ENCODE measurements at regions not wholly inside any gene's neighbourhood (a gene's known extent, or its start where the extent isn't known, plus 50 kb on each side); places are given as distances from the start of the nearest gene placed in this dataset.

DNA sequence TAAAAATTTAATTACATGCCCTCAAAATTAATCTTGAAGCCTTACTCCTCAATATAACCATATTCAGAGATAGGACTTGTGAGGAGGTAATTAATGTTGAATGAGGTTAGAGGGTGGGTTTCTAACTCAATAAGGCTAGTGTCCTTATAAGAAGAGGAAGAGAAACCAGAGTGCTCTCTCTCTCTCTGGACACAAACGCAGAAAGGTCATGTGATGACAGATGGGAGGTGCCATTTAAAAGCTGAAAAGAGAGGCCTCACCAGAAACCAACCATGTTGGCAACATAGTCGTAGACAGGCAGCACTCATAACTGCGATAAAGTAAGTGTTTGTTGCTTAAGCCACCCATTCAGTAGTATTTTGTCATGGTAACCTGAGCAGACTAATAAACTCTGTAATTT, 378.5 kb upstream of the LMO3 start:
- BruUV-seq (replicated peaks): no TSS peak
- CTCF ChIA-PET: no interaction called here
- intact Hi-C loops (cut with micrococcal nuclease; ENCODE audit: unreplicated experiment): no loop called here

DNA sequence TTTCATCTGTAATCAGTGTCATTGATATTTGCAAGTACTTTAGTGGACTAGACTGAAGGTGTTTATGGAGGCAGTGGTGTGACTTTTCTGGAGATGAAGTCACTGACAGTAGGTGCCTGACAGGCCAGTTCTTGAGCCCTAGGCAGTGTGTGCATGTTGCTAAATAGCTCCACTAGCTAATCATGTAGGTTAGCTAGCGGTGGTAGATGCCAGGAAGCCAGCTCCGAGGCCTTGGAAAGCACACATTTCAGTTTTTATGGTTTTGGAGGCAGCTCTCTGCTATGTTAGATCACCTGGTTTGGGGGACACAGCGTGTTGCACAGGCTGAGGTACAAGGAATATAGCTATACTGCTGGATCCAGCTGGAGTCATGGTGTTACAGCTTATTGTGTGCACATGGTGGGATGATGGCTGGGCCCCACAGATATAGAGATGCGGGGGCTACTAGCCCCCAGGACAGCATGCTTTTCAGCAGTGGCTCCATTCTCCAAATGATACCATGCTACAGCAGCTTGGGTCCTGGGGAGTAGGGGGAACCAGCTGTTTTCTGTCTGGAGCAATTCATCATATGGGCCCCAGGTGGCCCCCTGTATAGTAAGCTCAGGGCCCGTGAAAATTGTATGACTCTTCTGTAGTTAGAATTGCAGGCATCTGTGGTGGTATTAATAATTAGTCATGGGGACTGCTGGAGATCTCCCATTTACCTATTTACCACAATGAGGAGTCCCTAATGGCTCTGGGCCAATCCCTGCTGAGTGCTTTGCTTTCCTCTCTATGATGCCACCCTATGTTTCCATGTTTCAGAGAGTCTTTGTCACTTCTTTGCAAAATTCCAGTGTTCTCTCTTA, 367.2 kb upstream of the LMO3 start:
- DNase-seq (ENCODE audit: low read depth, low spot score) (no peak), ATAC-seq (no peak)
- H3K27me3 ChIP-seq (ENCODE audit: control insufficient read depth, insufficient read depth, low read length): no peaks in the 10 kb centered on the region
- ChIA-PET POLR2A (no interaction called here), CTCF (no interaction called here)
- no peaks in the 10 kb centered on the region for H3K9me3 ChIP-seq (ENCODE audit: control insufficient read depth, insufficient read depth, low read depth, low read length)
- intact Hi-C loops (cut with micrococcal nuclease; ENCODE audit: unreplicated experiment): no loop called here
- in situ Hi-C loops (cut with HindIII; ENCODE audit: low pct_unique_long_range_greater_than_20kb, low sequenced_read_pairs): no loop called here
- no peak overlapping the region for H3K27ac ChIP-seq (ENCODE audit: low read length)
- H3K4me1 ChIP-seq (ENCODE audit: control insufficient read depth, insufficient read depth, low read length): no peaks in the 10 kb centered on the region
- BruUV-seq (replicated peaks): no TSS peak
- no peaks in the 10 kb centered on the region for H3K36me3 ChIP-seq (ENCODE audit: control insufficient read depth, insufficient read depth, low read length)
- no peak overlapping the region for H3K4me3 ChIP-seq (ENCODE audit: low read depth in 2 of 2, low read length in 2 of 2)
- TF ChIP-seq TCF7L2 (IDR thresholded peaks at IDR 0.05; ENCODE audit: low read depth, low read length): no peak
- no peak for TF ChIP-seq SIN3A (IDR thresholded peaks at IDR 0.05; ENCODE audit: borderline replicate concordance, insufficient read depth, low read depth, low read length)

More for the DNA sequence above, 378.5 kb upstream of the LMO3 start:
- Histone ChIP-seq H3K36me3 (ENCODE audit: control insufficient read depth, insufficient read depth, low read length) (no peaks in the 10 kb centered on the region), H3K9me3 (ENCODE audit: control insufficient read depth, insufficient read depth, low read depth, low read length) (no peaks in the 10 kb centered on the region), H3K4me1 (ENCODE audit: control insufficient read depth, insufficient read depth, low read length) (no peaks in the 10 kb centered on the region), H3K4me3 (ENCODE audit: low read depth in 2 of 2, low read length in 2 of 2) (no peak overlapping the region), H3K27ac (ENCODE audit: low read length) (no peak overlapping the region), H3K27me3 (ENCODE audit: control insufficient read depth, insufficient read depth, low read length) (no peaks in the 10 kb centered on the region)
- in situ Hi-C loops (cut with HindIII; ENCODE audit: low pct_unique_long_range_greater_than_20kb, low sequenced_read_pairs): no loop called here
- no peak for DNase-seq (ENCODE audit: low read depth, low spot score)
- no peak for ATAC-seq
- POLR2A ChIA-PET: no interaction called here
- TF ChIP-seq SIN3A (IDR thresholded peaks at IDR 0.05; ENCODE audit: borderline replicate concordance, insufficient read depth, low read depth, low read length): no peak
- TF ChIP-seq, protein P1, sequence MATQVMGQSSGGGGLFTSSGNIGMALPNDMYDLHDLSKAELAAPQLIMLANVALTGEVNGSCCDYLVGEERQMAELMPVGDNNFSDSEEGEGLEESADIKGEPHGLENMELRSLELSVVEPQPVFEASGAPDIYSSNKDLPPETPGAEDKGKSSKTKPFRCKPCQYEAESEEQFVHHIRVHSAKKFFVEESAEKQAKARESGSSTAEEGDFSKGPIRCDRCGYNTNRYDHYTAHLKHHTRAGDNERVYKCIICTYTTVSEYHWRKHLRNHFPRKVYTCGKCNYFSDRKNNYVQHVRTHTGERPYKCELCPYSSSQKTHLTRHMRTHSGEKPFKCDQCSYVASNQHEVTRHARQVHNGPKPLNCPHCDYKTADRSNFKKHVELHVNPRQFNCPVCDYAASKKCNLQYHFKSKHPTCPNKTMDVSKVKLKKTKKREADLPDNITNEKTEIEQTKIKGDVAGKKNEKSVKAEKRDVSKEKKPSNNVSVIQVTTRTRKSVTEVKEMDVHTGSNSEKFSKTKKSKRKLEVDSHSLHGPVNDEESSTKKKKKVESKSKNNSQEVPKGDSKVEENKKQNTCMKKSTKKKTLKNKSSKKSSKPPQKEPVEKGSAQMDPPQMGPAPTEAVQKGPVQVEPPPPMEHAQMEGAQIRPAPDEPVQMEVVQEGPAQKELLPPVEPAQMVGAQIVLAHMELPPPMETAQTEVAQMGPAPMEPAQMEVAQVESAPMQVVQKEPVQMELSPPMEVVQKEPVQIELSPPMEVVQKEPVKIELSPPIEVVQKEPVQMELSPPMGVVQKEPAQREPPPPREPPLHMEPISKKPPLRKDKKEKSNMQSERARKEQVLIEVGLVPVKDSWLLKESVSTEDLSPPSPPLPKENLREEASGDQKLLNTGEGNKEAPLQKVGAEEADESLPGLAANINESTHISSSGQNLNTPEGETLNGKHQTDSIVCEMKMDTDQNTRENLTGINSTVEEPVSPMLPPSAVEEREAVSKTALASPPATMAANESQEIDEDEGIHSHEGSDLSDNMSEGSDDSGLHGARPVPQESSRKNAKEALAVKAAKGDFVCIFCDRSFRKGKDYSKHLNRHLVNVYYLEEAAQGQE (IDR thresholded peaks at IDR 0.05; ENCODE audit: insufficient read depth in 1 of 2, low read depth in 2 of 2, low read length in 1 of 2): no peak
- TF ChIP-seq, protein P2, sequence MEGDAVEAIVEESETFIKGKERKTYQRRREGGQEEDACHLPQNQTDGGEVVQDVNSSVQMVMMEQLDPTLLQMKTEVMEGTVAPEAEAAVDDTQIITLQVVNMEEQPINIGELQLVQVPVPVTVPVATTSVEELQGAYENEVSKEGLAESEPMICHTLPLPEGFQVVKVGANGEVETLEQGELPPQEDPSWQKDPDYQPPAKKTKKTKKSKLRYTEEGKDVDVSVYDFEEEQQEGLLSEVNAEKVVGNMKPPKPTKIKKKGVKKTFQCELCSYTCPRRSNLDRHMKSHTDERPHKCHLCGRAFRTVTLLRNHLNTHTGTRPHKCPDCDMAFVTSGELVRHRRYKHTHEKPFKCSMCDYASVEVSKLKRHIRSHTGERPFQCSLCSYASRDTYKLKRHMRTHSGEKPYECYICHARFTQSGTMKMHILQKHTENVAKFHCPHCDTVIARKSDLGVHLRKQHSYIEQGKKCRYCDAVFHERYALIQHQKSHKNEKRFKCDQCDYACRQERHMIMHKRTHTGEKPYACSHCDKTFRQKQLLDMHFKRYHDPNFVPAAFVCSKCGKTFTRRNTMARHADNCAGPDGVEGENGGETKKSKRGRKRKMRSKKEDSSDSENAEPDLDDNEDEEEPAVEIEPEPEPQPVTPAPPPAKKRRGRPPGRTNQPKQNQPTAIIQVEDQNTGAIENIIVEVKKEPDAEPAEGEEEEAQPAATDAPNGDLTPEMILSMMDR (IDR thresholded peaks at IDR 0.05): no peak
- no peak for TF ChIP-seq POLR2AphosphoS5 (IDR thresholded peaks at IDR 0.05; ENCODE audit: low read depth, low read length)
- no peak for TF ChIP-seq TCF7L2 (IDR thresholded peaks at IDR 0.05; ENCODE audit: low read depth, low read length)

GRCh38 chr12:16962889-16963288, 356.9 kb upstream of the LMO3 start:
- TF ChIP-seq SIN3A (IDR thresholded peaks at IDR 0.05; ENCODE audit: borderline replicate concordance, insufficient read depth, low read depth, low read length) (no peak), POLR2AphosphoS5 (IDR thresholded peaks at IDR 0.05; ENCODE audit: low read depth, low read length) (no peak), TCF7L2 (IDR thresholded peaks at IDR 0.05; ENCODE audit: low read depth, low read length) (no peak)
- TF ChIP-seq, protein P2 (IDR thresholded peaks at IDR 0.05): no peak
- TF ChIP-seq, protein P1 (IDR thresholded peaks at IDR 0.05; ENCODE audit: insufficient read depth in 1 of 2, low read depth in 2 of 2, low read length in 1 of 2): no peak
- intact Hi-C loops (cut with micrococcal nuclease; ENCODE audit: unreplicated experiment): no loop called here
- no peak overlapping the region for H3K4me3 ChIP-seq (ENCODE audit: low read depth in 2 of 2, low read length in 2 of 2)
- H3K36me3 ChIP-seq (ENCODE audit: control insufficient read depth, insufficient read depth, low read length): no peaks in the 10 kb centered on the region
- DNase-seq (ENCODE audit: low read depth, low spot score) (no peak), ATAC-seq (no peak)
- CTCF ChIA-PET: no interaction called here
- H3K27ac ChIP-seq (ENCODE audit: low read length): no peak overlapping the region
- H3K9me3 ChIP-seq (ENCODE audit: control insufficient read depth, insufficient read depth, low read depth, low read length): no peaks in the 10 kb centered on the region
- no TSS peak for BruUV-seq (replicated peaks)
- POLR2A ChIA-PET: no interaction called here
- H3K4me1 ChIP-seq (ENCODE audit: control insufficient read depth, insufficient read depth, low read length): no peaks in the 10 kb centered on the region
- in situ Hi-C loops (cut with HindIII; ENCODE audit: low pct_unique_long_range_greater_than_20kb, low sequenced_read_pairs): no loop called here
- no peaks in the 10 kb centered on the region for H3K27me3 ChIP-seq (ENCODE audit: control insufficient read depth, insufficient read depth, low read length)

Data from Panc1 (cell line).